H9 (cell line): ENCODE measurements at regions not wholly inside any gene's neighbourhood (a gene's known extent, or its start where the extent isn't known, plus 50 kb on each side); places are given as distances from the start of the nearest gene placed in this dataset.

Experiments
- DNase-seq: peaks from one replicate; pipeline ENCODE4 v3.0.0-alpha.2; 2017
- H2AFZ ChIP-seq: one replicate; pipeline ENCODE4 v1.6.1; 2013; ENCODE audit warnings: mild to moderate bottlenecking, low read length, control low read depth, moderate library complexity
- H2AK5ac ChIP-seq: 2 replicates; pipeline ENCODE4 v1.6.1; 2013; ENCODE audit warnings: low read length, control low read depth, mixed read lengths; ENCODE audit not compliant: insufficient read length
- H2BK120ac ChIP-seq: one replicate; pipeline ENCODE4 v1.6.1; 2013; ENCODE audit warnings: low read depth, mild to moderate bottlenecking, low read length, control low read depth, inconsistent platforms; ENCODE audit not compliant: poor library complexity, severe bottlenecking
- H2BK12ac ChIP-seq: 2 replicates; pipeline ENCODE4 v1.6.1; 2013; ENCODE audit warnings: low read length, control low read depth, mixed read lengths, low read depth; ENCODE audit not compliant: insufficient read length
- H2BK15ac ChIP-seq: 2 replicates; pipeline ENCODE4 v1.6.1; 2013; ENCODE audit warnings: low read depth, low read length, control low read depth
- H2BK20ac ChIP-seq: one replicate; pipeline ENCODE4 v1.6.1; 2013; ENCODE audit warnings: low read depth, mild to moderate bottlenecking, low read length, control low read depth, inconsistent platforms; ENCODE audit not compliant: poor library complexity, severe bottlenecking
- H2BK5ac ChIP-seq: 2 replicates; pipeline ENCODE4 v1.6.1; 2013; ENCODE audit warnings: low read length, control low read depth, mixed read lengths; ENCODE audit not compliant: insufficient read length
- H3K14ac ChIP-seq: 2 replicates; pipeline ENCODE4 v1.6.1; 2013; ENCODE audit warnings: low read length, control low read depth; ENCODE audit not compliant: insufficient read depth
- H3K18ac ChIP-seq: 2 replicates; pipeline ENCODE4 v1.6.1; 2013; ENCODE audit warnings: low read depth, mild to moderate bottlenecking, mixed read lengths, low read length, control low read depth; ENCODE audit not compliant: insufficient read length
- H3K23ac ChIP-seq: 2 replicates; pipeline ENCODE4 v1.6.1; 2013; ENCODE audit warnings: low read length, control low read depth, mixed read lengths, low read depth; ENCODE audit not compliant: insufficient read length
- H3K23me2 ChIP-seq: 2 replicates; pipeline ENCODE4 v1.6.1; 2013; ENCODE audit warnings: low read depth, mild to moderate bottlenecking, mixed read lengths, low read length, control low read depth; ENCODE audit not compliant: insufficient read length, poor library complexity, severe bottlenecking
- H3K27ac ChIP-seq: 2 replicates; pipeline ENCODE4 v1.5.1; 2013; ENCODE audit warnings: low read length, control low read depth, mixed read lengths, low read depth; ENCODE audit not compliant: insufficient read length
- H3K27me3 ChIP-seq: 2 replicates; pipeline ENCODE4 v1.6.1; 2013; ENCODE audit warnings: low read length, control low read depth, inconsistent platforms; ENCODE audit not compliant: insufficient read depth
- H3K4ac ChIP-seq: 2 replicates; pipeline ENCODE4 v1.6.1; 2013; ENCODE audit warnings: low read depth, mild to moderate bottlenecking, control low read depth, inconsistent platforms, low read length, moderate library complexity
- H3K4me1 ChIP-seq: 2 replicates; pipeline ENCODE4 v1.6.1; 2013; ENCODE audit warnings: low read length, control low read depth, inconsistent platforms; ENCODE audit not compliant: insufficient read depth
- H3K4me2 ChIP-seq: 2 replicates; pipeline ENCODE4 v1.6.1; 2013; ENCODE audit warnings: low read length, control low read depth, mixed read lengths; ENCODE audit not compliant: insufficient read length, insufficient read depth
- H3K56ac ChIP-seq: 2 replicates; pipeline ENCODE4 v1.6.1; 2013; ENCODE audit warnings: low read depth, mild to moderate bottlenecking, mixed read lengths, low read length, control low read depth; ENCODE audit not compliant: insufficient read length
- H3K79me1 ChIP-seq: 2 replicates; pipeline ENCODE4 v1.6.1; 2013; ENCODE audit warnings: low read depth, mild to moderate bottlenecking, moderate library complexity, low read length, control low read depth, inconsistent platforms; ENCODE audit not compliant: insufficient read depth, poor library complexity, severe bottlenecking
- H3K79me2 ChIP-seq: 2 replicates; pipeline ENCODE4 v1.6.1; 2013; ENCODE audit warnings: low read length, control low read depth, inconsistent platforms; ENCODE audit not compliant: insufficient read depth
- H3K9ac ChIP-seq: 2 replicates; pipeline ENCODE4 v1.6.1; 2013; ENCODE audit warnings: low read length, control low read depth, mixed read lengths; ENCODE audit not compliant: insufficient read length; ENCODE audit errors: extremely low read depth
- H3K9me3 ChIP-seq: one replicate; pipeline ENCODE4 v1.6.1; 2013; ENCODE audit warnings: low read depth, low read length, inconsistent platforms; ENCODE audit not compliant: control insufficient read depth
- H3T11ph ChIP-seq: one replicate; pipeline ENCODE4 v1.6.1; 2013; ENCODE audit warnings: mild to moderate bottlenecking, low read length, control low read depth, inconsistent platforms
- H4K20me1 ChIP-seq: one replicate; pipeline ENCODE4 v1.6.1; 2013; ENCODE audit not compliant: control insufficient read depth, insufficient read length, insufficient read depth
- H4K5ac ChIP-seq: 2 replicates; pipeline ENCODE4 v1.6.1; 2013; ENCODE audit warnings: low read depth, mild to moderate bottlenecking, mixed read lengths, low read length, control low read depth; ENCODE audit not compliant: insufficient read length
- H4K8ac ChIP-seq: replicated peaks from 2 replicates; pipeline ENCODE4 v1.6.1; 2013; ENCODE audit warnings: low read length, control low read depth, mixed read lengths, low read depth; ENCODE audit not compliant: insufficient read length
- H4K91ac ChIP-seq: 2 replicates; pipeline ENCODE4 v1.6.1; 2013; ENCODE audit warnings: low read depth, mild to moderate bottlenecking, moderate library complexity, mixed read lengths, low read length, control low read depth; ENCODE audit not compliant: insufficient read length
- H3K27ac Mint-ChIP-seq, 3 experiments: 2 replicates in 2 of 3; 3 replicates in 1 of 3; pipeline ENCODE4 v1.8.0; 2020 to 2021; ENCODE audit warnings: mixed read lengths in 3 of 3, mild to moderate bottlenecking in 1 of 3, moderate library complexity in 1 of 3
- H3K27me3 Mint-ChIP-seq: 2 replicates; pipeline ENCODE4 v1.8.0; 2021; ENCODE audit warnings: low read depth, mild to moderate bottlenecking, moderate library complexity, mixed read lengths
- H3K36me3 Mint-ChIP-seq, 3 experiments: 2 replicates in 2 of 3; 3 replicates in 1 of 3; pipeline ENCODE4 v1.8.0; 2020 to 2021; ENCODE audit warnings: low read depth in 3 of 3, mixed read lengths in 3 of 3; ENCODE audit not compliant: insufficient read depth in 1 of 3
- H3K4me1 Mint-ChIP-seq, 2 experiments: 2 replicates each; pipeline ENCODE4 v1.8.0; 2020; ENCODE audit warnings: mixed read lengths in 2 of 2
- H3K4me3 Mint-ChIP-seq, 2 experiments: 2 replicates in 1 of 2; 3 replicates in 1 of 2; pipeline ENCODE4 v1.8.0; 2020 to 2021; ENCODE audit warnings: mild to moderate bottlenecking in 2 of 2, mixed read lengths in 2 of 2, moderate library complexity in 1 of 2
- H3K9me3 Mint-ChIP-seq, 2 experiments: 2 replicates in 1 of 2; 3 replicates in 1 of 2; pipeline ENCODE4 v1.8.0; 2020; ENCODE audit warnings: mild to moderate bottlenecking in 2 of 2, mixed read lengths in 2 of 2, moderate library complexity in 1 of 2
- WGBS: extraction: QIAGEN DNeasy Blood & Tissue Kit; methylation state at CpG from one replicate; pipeline ENCODE4 v1.1.7; 2013; ENCODE audit warnings: missing lambda C conversion rate, low lambda C conversion rate, mixed read lengths; ENCODE audit not compliant: insufficient read length; ENCODE audit errors: extremely low coverage; 5-methylcytosine and 5-hydroxymethylcytosine counted together
- TF ChIP-seq, protein P1 (sequence below): fragments of 200-600 bp; sonication (generic); conservative IDR thresholded peaks from 3 replicates; pipeline ENCODE4 v1.8.0; 2021; ENCODE audit warnings: antibody characterized with exemption, mild to moderate bottlenecking

DNA sequence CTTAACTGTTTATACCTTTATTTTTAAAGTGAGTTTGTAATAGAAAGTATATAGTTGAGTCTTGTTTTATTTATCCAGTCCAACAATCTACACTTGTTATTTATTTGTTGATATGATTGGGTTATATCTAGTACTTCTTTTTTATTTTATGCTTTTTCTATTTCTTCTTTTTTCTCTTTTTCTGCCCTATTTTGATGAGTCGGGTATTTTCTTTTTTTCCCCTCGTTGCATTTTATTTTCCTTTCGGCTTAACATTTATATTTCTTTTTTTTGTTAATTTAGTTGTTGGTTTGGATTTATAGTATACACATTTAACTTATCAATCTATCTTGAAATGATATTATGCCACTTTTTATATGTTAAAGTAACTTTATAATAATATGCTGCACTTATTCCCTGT lies 111.7 kb upstream of the IZUMO3 start:
- H3K27ac ChIP-seq, result no peak overlapping the region
- no peak overlapping the region for H4K91ac ChIP-seq
- no peaks in the 10 kb centered on the region for H3K27me3 Mint-ChIP-seq
- H3K27me3 ChIP-seq, result no peaks in the 10 kb centered on the region
- no peaks in the 10 kb centered on the region for H3K9me3 ChIP-seq
- H3T11ph ChIP-seq, result no peak overlapping the region
- no CpG with 5 or more reads among the region's 3 CpGs for WGBS
- no peak overlapping the region for H3K4me3 Mint-ChIP-seq
- no peak overlapping the region for H3K56ac ChIP-seq
- H2AFZ ChIP-seq, result no peak overlapping the region
- H3K23me2 ChIP-seq, result no peaks in the 10 kb centered on the region
- no peaks in the 10 kb centered on the region for H3K79me1 ChIP-seq
- no peak overlapping the region for H3K23ac ChIP-seq
- no peak overlapping the region for H3K27ac Mint-ChIP-seq
- TF ChIP-seq, protein P1, sequence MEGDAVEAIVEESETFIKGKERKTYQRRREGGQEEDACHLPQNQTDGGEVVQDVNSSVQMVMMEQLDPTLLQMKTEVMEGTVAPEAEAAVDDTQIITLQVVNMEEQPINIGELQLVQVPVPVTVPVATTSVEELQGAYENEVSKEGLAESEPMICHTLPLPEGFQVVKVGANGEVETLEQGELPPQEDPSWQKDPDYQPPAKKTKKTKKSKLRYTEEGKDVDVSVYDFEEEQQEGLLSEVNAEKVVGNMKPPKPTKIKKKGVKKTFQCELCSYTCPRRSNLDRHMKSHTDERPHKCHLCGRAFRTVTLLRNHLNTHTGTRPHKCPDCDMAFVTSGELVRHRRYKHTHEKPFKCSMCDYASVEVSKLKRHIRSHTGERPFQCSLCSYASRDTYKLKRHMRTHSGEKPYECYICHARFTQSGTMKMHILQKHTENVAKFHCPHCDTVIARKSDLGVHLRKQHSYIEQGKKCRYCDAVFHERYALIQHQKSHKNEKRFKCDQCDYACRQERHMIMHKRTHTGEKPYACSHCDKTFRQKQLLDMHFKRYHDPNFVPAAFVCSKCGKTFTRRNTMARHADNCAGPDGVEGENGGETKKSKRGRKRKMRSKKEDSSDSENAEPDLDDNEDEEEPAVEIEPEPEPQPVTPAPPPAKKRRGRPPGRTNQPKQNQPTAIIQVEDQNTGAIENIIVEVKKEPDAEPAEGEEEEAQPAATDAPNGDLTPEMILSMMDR, result no peak
- H2BK120ac ChIP-seq, result no peak overlapping the region
- no peaks in the 10 kb centered on the region for H3K4me1 ChIP-seq
- no peak overlapping the region for H2BK5ac ChIP-seq
- no peaks in the 10 kb centered on the region for H3K4me1 Mint-ChIP-seq
- H4K5ac ChIP-seq, result no peak overlapping the region
- H2AK5ac ChIP-seq, result no peak overlapping the region
- H2BK20ac ChIP-seq, result no peak overlapping the region
- no peak overlapping the region for H2BK15ac ChIP-seq
- H3K4me2 ChIP-seq, result no peak overlapping the region
- no peak overlapping the region for H3K18ac ChIP-seq
- H3K79me2 ChIP-seq, result no peaks in the 10 kb centered on the region
- no peak overlapping the region for H4K8ac ChIP-seq
- peaks cover 4 to 23% (median 17%) of the 10 kb centered on the region in 3 experiments; a peak in 6 of 7 replicates for H3K36me3 Mint-ChIP-seq
- no peaks in the 10 kb centered on the region for H4K20me1 ChIP-seq
- no peak overlapping the region for H3K14ac ChIP-seq
- H3K9ac ChIP-seq, result no peak overlapping the region
- no peak overlapping the region for H3K4ac ChIP-seq
- H3K9me3 Mint-ChIP-seq, result peaks cover 13 to 23% of the 10 kb centered on the region in 2 experiments
- no peak for DNase-seq
- H2BK12ac ChIP-seq, result no peak overlapping the region
